Mesothelial cell of epicardium (in vitro differentiated cells): ENCODE measurements at regions not wholly inside any gene's neighbourhood (a gene's known extent, or its start where the extent isn't known, plus 50 kb on each side); places are given as distances from the start of the nearest gene placed in this dataset.

Source experiments
- DNase-seq, 2 experiments: peaks; one replicate each; pipeline ENCODE4 v3.0.0; 2021; ENCODE audit warnings: low spot score in 2 of 2; ENCODE audit not compliant: unreplicated experiment in 2 of 2
- H3K27ac Mint-ChIP-seq: 2 replicates; pipeline ENCODE4 v1.8.0; 2021; ENCODE audit warnings: mixed read lengths
- H3K27me3 Mint-ChIP-seq: 2 replicates; pipeline ENCODE4 v1.8.0; 2021; ENCODE audit warnings: low read depth, mixed read lengths
- H3K36me3 Mint-ChIP-seq: 2 replicates; pipeline ENCODE4 v1.8.0; 2021; ENCODE audit warnings: mixed read lengths
- H3K4me1 Mint-ChIP-seq: 2 replicates; pipeline ENCODE4 v1.8.0; 2021; ENCODE audit warnings: mixed read lengths
- H3K4me3 Mint-ChIP-seq: 2 replicates; pipeline ENCODE4 v1.8.0; 2021; ENCODE audit warnings: mild to moderate bottlenecking, moderate library complexity, mixed read lengths
- H3K9me3 Mint-ChIP-seq: 2 replicates; pipeline ENCODE4 v1.8.0; 2021; ENCODE audit warnings: mixed read lengths
- TF ChIP-seq, protein P1 (sequence below): fragments of 200-600 bp; sonication (generic); IDR thresholded peaks from one replicate; pipeline ENCODE4 v1.5.0; 2021; ENCODE audit warnings: antibody characterized with exemption; ENCODE audit not compliant: unreplicated experiment

DNA sequence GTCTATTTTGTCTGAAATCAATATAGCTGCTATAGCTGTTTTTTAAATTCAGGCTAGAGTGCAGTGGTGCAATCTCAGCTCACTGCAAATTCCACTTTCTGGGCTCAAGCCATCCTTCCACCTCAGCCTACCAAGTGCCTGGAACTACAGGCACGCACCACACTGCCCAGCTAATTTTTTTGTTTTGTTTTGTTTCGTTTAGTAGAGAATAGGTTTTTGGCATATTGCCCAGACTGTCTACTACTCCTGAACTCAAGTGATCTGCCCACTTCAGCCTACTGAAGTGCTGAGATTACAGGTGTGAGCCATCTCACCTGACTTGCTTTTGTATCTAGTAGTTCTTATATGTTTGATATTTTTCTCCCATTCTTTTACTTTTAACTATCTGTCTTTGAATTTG lies 259.7 kb downstream of the CDH19 start:
- Mint-ChIP-seq H3K4me1 (no peaks in the 10 kb centered on the region), H3K4me3 (no peak overlapping the region), H3K27ac (no peak overlapping the region), H3K36me3 (no peaks in the 10 kb centered on the region), H3K27me3 (no peaks in the 10 kb centered on the region), H3K9me3 (no peaks in the 10 kb centered on the region)
- no peak for DNase-seq
- TF ChIP-seq, protein P1, sequence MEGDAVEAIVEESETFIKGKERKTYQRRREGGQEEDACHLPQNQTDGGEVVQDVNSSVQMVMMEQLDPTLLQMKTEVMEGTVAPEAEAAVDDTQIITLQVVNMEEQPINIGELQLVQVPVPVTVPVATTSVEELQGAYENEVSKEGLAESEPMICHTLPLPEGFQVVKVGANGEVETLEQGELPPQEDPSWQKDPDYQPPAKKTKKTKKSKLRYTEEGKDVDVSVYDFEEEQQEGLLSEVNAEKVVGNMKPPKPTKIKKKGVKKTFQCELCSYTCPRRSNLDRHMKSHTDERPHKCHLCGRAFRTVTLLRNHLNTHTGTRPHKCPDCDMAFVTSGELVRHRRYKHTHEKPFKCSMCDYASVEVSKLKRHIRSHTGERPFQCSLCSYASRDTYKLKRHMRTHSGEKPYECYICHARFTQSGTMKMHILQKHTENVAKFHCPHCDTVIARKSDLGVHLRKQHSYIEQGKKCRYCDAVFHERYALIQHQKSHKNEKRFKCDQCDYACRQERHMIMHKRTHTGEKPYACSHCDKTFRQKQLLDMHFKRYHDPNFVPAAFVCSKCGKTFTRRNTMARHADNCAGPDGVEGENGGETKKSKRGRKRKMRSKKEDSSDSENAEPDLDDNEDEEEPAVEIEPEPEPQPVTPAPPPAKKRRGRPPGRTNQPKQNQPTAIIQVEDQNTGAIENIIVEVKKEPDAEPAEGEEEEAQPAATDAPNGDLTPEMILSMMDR, result no peak

DNA sequence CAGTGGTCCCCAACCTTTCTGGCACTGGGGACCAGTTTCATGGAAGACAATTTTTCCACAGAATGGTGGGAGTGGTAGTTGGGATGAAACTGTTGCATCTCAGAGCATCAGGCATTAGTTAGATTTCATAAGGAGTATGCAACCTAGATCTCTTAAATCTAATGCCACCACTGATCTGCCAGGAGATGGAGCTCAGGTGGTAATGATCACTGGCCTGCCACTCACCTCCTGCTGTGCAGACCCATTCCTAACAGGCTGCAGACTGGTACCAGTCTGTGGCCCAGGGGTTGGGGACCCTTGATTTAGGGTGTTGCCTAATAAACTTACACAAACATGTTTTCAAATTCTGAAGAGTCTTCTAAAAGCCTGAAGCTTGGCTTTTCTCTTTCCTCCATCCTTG lies 261.3 kb downstream of the CDH19 start:
- H3K27ac Mint-ChIP-seq, result no peak overlapping the region
- H3K9me3 Mint-ChIP-seq, result peaks cover 4% of the 10 kb centered on the region
- H3K27me3 Mint-ChIP-seq, result no peaks in the 10 kb centered on the region
- no peak for DNase-seq
- no peaks in the 10 kb centered on the region for H3K4me1 Mint-ChIP-seq
- TF ChIP-seq, protein P1, result no peak
- H3K4me3 Mint-ChIP-seq, result no peak overlapping the region
- H3K36me3 Mint-ChIP-seq, result no peaks in the 10 kb centered on the region

GRCh38 chr18:66334534-66334933 lies 269.4 kb downstream of the CDH19 start:
- DNase-seq, result no peak
- Mint-ChIP-seq H3K27me3 (no peaks in the 10 kb centered on the region), H3K9me3 (peaks cover 4% of the 10 kb centered on the region), H3K36me3 (no peaks in the 10 kb centered on the region), H3K4me1 (no peaks in the 10 kb centered on the region), H3K27ac (no peak overlapping the region), H3K4me3 (no peak overlapping the region)
- TF ChIP-seq, protein P1, result no peak

DNA sequence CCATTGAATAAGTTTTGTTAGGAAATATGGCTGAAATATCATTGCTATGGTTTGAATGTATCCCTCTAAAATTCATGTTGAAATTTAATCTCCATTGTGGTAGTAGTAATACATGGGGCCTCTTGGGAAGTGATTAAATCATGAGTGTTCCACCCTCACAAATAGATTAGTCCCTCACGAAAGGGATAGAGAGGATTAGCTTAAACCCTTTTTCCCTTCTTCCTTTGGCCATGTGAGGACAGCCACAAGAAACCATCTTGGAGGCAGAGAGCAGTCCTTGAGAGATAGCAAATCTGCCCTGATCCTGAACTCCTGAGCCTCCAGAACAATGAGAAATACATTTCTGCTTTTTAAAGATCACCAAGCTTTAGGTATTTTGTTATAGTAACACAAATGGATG lies 274.2 kb downstream of the CDH19 start:
- H3K4me1 Mint-ChIP-seq, result no peaks in the 10 kb centered on the region

GRCh38 chr18:66328296-66328878 lies 275.5 kb downstream of the CDH19 start:
- TF ChIP-seq, protein P1, result no peak
- H3K27me3 Mint-ChIP-seq, result no peaks in the 10 kb centered on the region
- no peak overlapping the region for H3K27ac Mint-ChIP-seq
- no peak overlapping the region for H3K4me3 Mint-ChIP-seq
- H3K36me3 Mint-ChIP-seq, result no peaks in the 10 kb centered on the region
- H3K9me3 Mint-ChIP-seq, result no peaks in the 10 kb centered on the region
- DNase-seq, result no peak
- H3K4me1 Mint-ChIP-seq, result no peaks in the 10 kb centered on the region

More for the DNA sequence above, 274.2 kb downstream of the CDH19 start:
- TF ChIP-seq, protein P1, result no peak
- H3K27ac Mint-ChIP-seq, result no peak overlapping the region
- H3K9me3 Mint-ChIP-seq, result no peaks in the 10 kb centered on the region
- DNase-seq, result no peak
- no peak overlapping the region for H3K4me3 Mint-ChIP-seq
- no peaks in the 10 kb centered on the region for H3K36me3 Mint-ChIP-seq
- H3K27me3 Mint-ChIP-seq, result no peaks in the 10 kb centered on the region

DNA sequence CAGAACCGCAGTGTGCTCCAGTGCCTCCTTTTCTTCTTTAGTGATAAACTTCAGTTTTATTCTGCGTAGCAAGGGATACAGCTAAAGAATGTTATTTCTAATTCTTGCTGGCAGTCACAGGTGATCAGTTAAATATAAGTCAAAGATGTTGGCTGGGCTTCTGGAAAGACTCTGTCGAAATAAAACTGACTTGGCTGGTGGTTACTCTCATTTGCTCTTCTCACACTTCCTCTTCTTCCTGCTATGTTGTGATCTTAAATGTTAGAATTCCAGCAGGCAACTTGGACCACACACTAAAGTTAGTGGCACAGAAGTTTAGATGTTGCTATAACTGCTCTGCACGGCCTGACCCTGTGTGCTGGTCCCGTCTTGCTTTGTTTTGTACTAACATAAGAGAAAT lies 278.6 kb downstream of the CDH19 start:
- Mint-ChIP-seq H3K27me3 (no peaks in the 10 kb centered on the region), H3K4me3 (no peak overlapping the region), H3K36me3 (no peaks in the 10 kb centered on the region), H3K27ac (no peak overlapping the region), H3K4me1 (no peaks in the 10 kb centered on the region), H3K9me3 (no peaks in the 10 kb centered on the region)
- TF ChIP-seq, protein P1, result no peak
- DNase-seq, result no peak
